BLaER1 treated with 17β-estradiol and CSF1 and Interleukin-3, amounts not matched to agents 10 nM and 100 nM (cell line): ENCODE measurements at regions not wholly inside any gene's neighbourhood (a gene's known extent, or its start where the extent isn't known, plus 50 kb on each side); places are given as distances from the start of the nearest gene placed in this dataset.

Experiments
- H3K27ac ChIP-seq, 11 experiments: shearing (Covaris generic); formaldehyde crosslinking; 2 replicates each; pipeline ENCODE4 v1.8.1; 2022
- H3K27me3 ChIP-seq, 11 experiments: shearing (Covaris generic); formaldehyde crosslinking; 2 replicates each; pipeline ENCODE4 v1.8.1; 2022
- H3K36me3 ChIP-seq, 11 experiments: shearing (Covaris generic); formaldehyde crosslinking; 2 replicates each; pipeline ENCODE4 v1.8.1; 2022
- H3K4me1 ChIP-seq, 10 experiments: shearing (Covaris generic); formaldehyde crosslinking; 2 replicates each; pipeline ENCODE4 v1.8.1; 2022
- H3K4me2 ChIP-seq, 11 experiments: shearing (Covaris generic); formaldehyde crosslinking; 2 replicates each; pipeline ENCODE4 v1.8.1; 2022
- H3K4me3 ChIP-seq, 10 experiments: shearing (Covaris generic); formaldehyde crosslinking; 2 replicates each; pipeline ENCODE4 v1.8.1; 2022
- H3K9ac ChIP-seq, 11 experiments: shearing (Covaris generic); formaldehyde crosslinking; 2 replicates each; pipeline ENCODE4 v1.8.1; 2022
- H3K9me3 ChIP-seq, 11 experiments: shearing (Covaris generic); formaldehyde crosslinking; replicated peaks in 1 of 11; 2 replicates each; pipeline ENCODE4 v1.8.1; 2022
- H4K20me1 ChIP-seq, 11 experiments: shearing (Covaris generic); formaldehyde crosslinking; 2 replicates each; pipeline ENCODE4 v1.8.1; 2022
- Cebpa-rat ChIP-seq, 11 experiments: shearing (Covaris generic); IDR thresholded peaks; 2 replicates each; pipeline ENCODE4 v1.8.1; 2022

- no peak for TF ChIP-seq Cebpa-rat (IDR thresholded peaks at IDR 0.05)
- Histone ChIP-seq H3K9ac (no peak overlapping the region), H3K9me3 (no peaks in the 10 kb centered on the region), H3K36me3 (no peaks in the 10 kb centered on the region), H3K4me3 (no peak overlapping the region), H3K4me1 (peaks cover 0 to 4% (median 2%) of the 10 kb centered on the region in 10 experiments; a peak in 11 of 20 replicates), H3K4me2 (no peak overlapping the region), H3K27ac (no peak overlapping the region), H3K27me3 (no peaks in the 10 kb centered on the region), H4K20me1 (no peaks in the 10 kb centered on the region)
These were observed 1242.0 kb downstream of the MAT2B start for GRCh38 chr5:164747371-164747770.

- Histone ChIP-seq H3K27ac (no peak overlapping the region), H3K36me3 (no peaks in the 10 kb centered on the region), H3K4me3 (no peak overlapping the region), H3K27me3 (no peaks in the 10 kb centered on the region), H4K20me1 (no peaks in the 10 kb centered on the region), H3K9ac (no peak overlapping the region), H3K4me2 (no peak overlapping the region), H3K9me3 (no peaks in the 10 kb centered on the region), H3K4me1 (no peaks in the 10 kb centered on the region)
- no peak for TF ChIP-seq Cebpa-rat (IDR thresholded peaks at IDR 0.05)
These were observed 1243.4 kb downstream of the MAT2B start for GRCh38 chr5:164748861-164749260.

- Histone ChIP-seq H3K9me3 (no peaks in the 10 kb centered on the region), H3K4me2 (no peak overlapping the region), H3K4me1 (peaks cover 0 to 8% (median 3%) of the 10 kb centered on the region in 10 experiments; a peak in 8 of 20 replicates), H3K9ac (no peak overlapping the region), H3K27ac (no peak overlapping the region), H3K27me3 (no peaks in the 10 kb centered on the region), H3K36me3 (no peaks in the 10 kb centered on the region), H3K4me3 (no peak overlapping the region), H4K20me1 (no peaks in the 10 kb centered on the region)
- no peak for TF ChIP-seq Cebpa-rat (IDR thresholded peaks at IDR 0.05)
These were observed 1248.0 kb downstream of the MAT2B start for GRCh38 chr5:164753434-164753833.

GRCh38 chr5:164763206-164763605, 1257.8 kb downstream of the MAT2B start:
- no peaks in the 10 kb centered on the region for H3K27me3 ChIP-seq
- no peaks in the 10 kb centered on the region for H3K36me3 ChIP-seq
- no peak overlapping the region for H3K9ac ChIP-seq
- peaks cover 0 to 1% (median 0%) of the 10 kb centered on the region in 10 experiments; a peak in 2 of 20 replicates for H3K4me1 ChIP-seq
- no peaks in the 10 kb centered on the region for H4K20me1 ChIP-seq
- H3K4me2 ChIP-seq = no peak overlapping the region
- no peak overlapping the region for H3K4me3 ChIP-seq
- no peaks in the 10 kb centered on the region for H3K9me3 ChIP-seq
- no peak overlapping the region for H3K27ac ChIP-seq
- TF ChIP-seq Cebpa-rat (IDR thresholded peaks at IDR 0.05) = no peak

- Histone ChIP-seq H3K36me3 (no peaks in the 10 kb centered on the region), H3K27ac (no peak overlapping the region), H3K27me3 (no peaks in the 10 kb centered on the region)
These were observed 1266.7 kb downstream of the MAT2B start for GRCh38 chr5:164772122-164772521.

GRCh38 chr5:164784230-164784629, 1278.8 kb downstream of the MAT2B start:
- TF ChIP-seq Cebpa-rat (IDR thresholded peaks at IDR 0.05) = no peak

More at GRCh38 chr5:164772122-164772521, 1266.7 kb downstream of the MAT2B start:
- no peak for TF ChIP-seq Cebpa-rat (IDR thresholded peaks at IDR 0.05)
- Histone ChIP-seq H3K9me3 (peaks cover 0 to 6% (median 0%) of the 10 kb centered on the region in 11 experiments; a peak in 1 of 22 replicates), H4K20me1 (no peaks in the 10 kb centered on the region), H3K4me3 (no peak overlapping the region), H3K4me1 (no peaks in the 10 kb centered on the region), H3K4me2 (no peak overlapping the region), H3K9ac (no peak overlapping the region)

GRCh38 chr5:164798110-164798509, 1292.7 kb downstream of the MAT2B start:
- Histone ChIP-seq H3K9ac (no peak overlapping the region), H3K9me3 (peaks cover 22 to 33% (median 27%) of the 10 kb centered on the region in 11 experiments), H3K27me3 (no peaks in the 10 kb centered on the region), H3K4me1 (peaks cover 0 to 7% (median 0%) of the 10 kb centered on the region in 10 experiments; a peak in 2 of 20 replicates), H3K4me2 (no peak overlapping the region), H3K27ac (no peak overlapping the region), H3K4me3 (no peak overlapping the region), H3K36me3 (peaks cover 0 to 5% (median 0%) of the 10 kb centered on the region in 11 experiments; a peak in 1 of 22 replicates), H4K20me1 (no peaks in the 10 kb centered on the region)
- no peak for TF ChIP-seq Cebpa-rat (IDR thresholded peaks at IDR 0.05)

More at GRCh38 chr5:164784230-164784629, 1278.8 kb downstream of the MAT2B start:
- Histone ChIP-seq H3K9ac (no peak overlapping the region), H3K4me2 (no peak overlapping the region), H3K4me1 (peaks cover 0 to 5% (median 0%) of the 10 kb centered on the region in 10 experiments; a peak in 2 of 20 replicates), H3K36me3 (no peaks in the 10 kb centered on the region), H4K20me1 (no peaks in the 10 kb centered on the region), H3K27ac (no peak overlapping the region), H3K4me3 (no peak overlapping the region), H3K9me3 (no peaks in the 10 kb centered on the region), H3K27me3 (no peaks in the 10 kb centered on the region)

GRCh38 chr5:164799391-164799790, 1294.0 kb downstream of the MAT2B start:
- H3K36me3 ChIP-seq = peaks cover 0 to 5% (median 0%) of the 10 kb centered on the region in 11 experiments; a peak in 1 of 22 replicates
- H3K4me3 ChIP-seq = no peak overlapping the region
- peaks cover 0 to 7% (median 0%) of the 10 kb centered on the region in 10 experiments; a peak in 2 of 20 replicates for H3K4me1 ChIP-seq
- no peak overlapping the region for H3K27ac ChIP-seq
- H3K27me3 ChIP-seq = no peaks in the 10 kb centered on the region
- no peaks in the 10 kb centered on the region for H4K20me1 ChIP-seq
- no peak overlapping the region for H3K9ac ChIP-seq
- H3K9me3 ChIP-seq = peaks cover 22 to 33% (median 27%) of the 10 kb centered on the region in 11 experiments
- no peak overlapping the region for H3K4me2 ChIP-seq
- no peak for TF ChIP-seq Cebpa-rat (IDR thresholded peaks at IDR 0.05)

- H3K36me3 ChIP-seq = peaks cover 0 to 5% (median 0%) of the 10 kb centered on the region in 11 experiments; a peak in 1 of 22 replicates
- H3K4me1 ChIP-seq = peaks cover 0 to 7% (median 0%) of the 10 kb centered on the region in 10 experiments; a peak in 2 of 20 replicates
- no peaks in the 10 kb centered on the region for H4K20me1 ChIP-seq
- H3K9me3 ChIP-seq = peaks cover 22 to 33% (median 27%) of the 10 kb centered on the region in 11 experiments
- H3K27me3 ChIP-seq = no peaks in the 10 kb centered on the region
- no peak overlapping the region for H3K4me2 ChIP-seq
- no peak overlapping the region for H3K9ac ChIP-seq
- H3K27ac ChIP-seq = no peak overlapping the region
- no peak overlapping the region for H3K4me3 ChIP-seq
- TF ChIP-seq Cebpa-rat (IDR thresholded peaks at IDR 0.05) = no peak
These were observed 1296.5 kb downstream of the MAT2B start for GRCh38 chr5:164801910-164802309.

- H3K4me2 ChIP-seq = peak overlapping the region in 7 of 11 experiments; percentile 10 to 46 (median 27); a peak in 12 of 22 replicates
- H3K27ac ChIP-seq = no peak overlapping the region
- H4K20me1 ChIP-seq = no peaks in the 10 kb centered on the region
- no peaks in the 10 kb centered on the region for H3K9me3 ChIP-seq
- peaks cover 0 to 11% (median 6%) of the 10 kb centered on the region in 10 experiments; a peak in 14 of 20 replicates for H3K4me1 ChIP-seq
- no peaks in the 10 kb centered on the region for H3K27me3 ChIP-seq
- no peak for TF ChIP-seq Cebpa-rat (IDR thresholded peaks at IDR 0.05)
- H3K4me3 ChIP-seq = no peak overlapping the region
- H3K9ac ChIP-seq = no peak overlapping the region
- no peaks in the 10 kb centered on the region for H3K36me3 ChIP-seq
These were observed 1304.4 kb downstream of the MAT2B start for GRCh38 chr5:164809821-164810220.
